Spleen (tissue), 7 donors: ENCODE measurements at regions not wholly inside any gene's neighbourhood (a gene's known extent, or its start where the extent isn't known, plus 50 kb on each side); places are given as distances from the start of the nearest gene placed in this dataset.

Source experiments
- POLR2A ChIP-seq, 3 donors: fragments of 450-650 bp; IDR thresholded peaks; one replicate each; pipeline ENCODE4 v1.5.1; 2017; ENCODE audit warnings: antibody characterized with exemption in 3 of 3, mild to moderate bottlenecking in 1 of 3
- POLR2AphosphoS5 ChIP-seq, 3 donors: sonication (generic); formaldehyde crosslinking; IDR thresholded peaks; one replicate each; pipeline ENCODE4 v1.5.1; 2017; ENCODE audit warnings: antibody characterized with exemption in 3 of 3
- TF ChIP-seq, protein P1 (sequence below), 11 experiments: fragments of 200-600 bp in 7 of 11; fragments of 450-650 bp in 4 of 11; sonication (generic) in 4 of 11; IDR thresholded peaks in 8 of 11; conservative IDR thresholded peaks in 3 of 11; 1 replicate in 7 of 11; 2 replicates in 4 of 11; pipeline versions ENCODE4 v1.4.0 to v1.8.0; 2016 to 2021; ENCODE audit warnings: antibody characterized with exemption in 11 of 11, inconsistent platforms in 4 of 11, mild to moderate bottlenecking in 1 of 11
- donor health status: DM: no; HTN: no; CAD: no; lungs with moderate emphysema.
- donor health status: DM: no; HTN: no; CAD: no.
- donor health status: DM: no; HTN: no; CAD: no.

DNA sequence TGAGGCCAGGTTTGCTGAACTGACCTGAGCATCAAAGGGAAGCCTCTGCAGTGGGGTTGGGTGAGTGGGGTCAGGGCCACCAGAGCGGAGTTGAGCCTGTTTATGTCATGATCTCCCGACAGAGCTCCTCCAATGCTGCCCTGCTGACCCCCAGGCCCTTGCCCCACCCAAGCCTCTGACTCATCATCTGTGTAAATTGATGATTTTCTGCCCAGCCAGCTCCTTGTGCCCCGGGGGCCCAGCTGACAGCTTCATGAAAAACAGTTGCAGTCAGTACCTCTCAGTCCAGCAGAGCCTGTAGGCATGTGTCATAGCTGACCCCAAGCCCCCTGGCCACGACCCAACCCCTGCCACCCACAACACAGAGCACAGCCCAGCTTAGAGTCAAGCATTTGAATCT lies 134.9 kb downstream of the CCT6B start:
- TF ChIP-seq POLR2AphosphoS5 (IDR thresholded peaks at IDR 0.05) = no peak
- TF ChIP-seq, protein P1, sequence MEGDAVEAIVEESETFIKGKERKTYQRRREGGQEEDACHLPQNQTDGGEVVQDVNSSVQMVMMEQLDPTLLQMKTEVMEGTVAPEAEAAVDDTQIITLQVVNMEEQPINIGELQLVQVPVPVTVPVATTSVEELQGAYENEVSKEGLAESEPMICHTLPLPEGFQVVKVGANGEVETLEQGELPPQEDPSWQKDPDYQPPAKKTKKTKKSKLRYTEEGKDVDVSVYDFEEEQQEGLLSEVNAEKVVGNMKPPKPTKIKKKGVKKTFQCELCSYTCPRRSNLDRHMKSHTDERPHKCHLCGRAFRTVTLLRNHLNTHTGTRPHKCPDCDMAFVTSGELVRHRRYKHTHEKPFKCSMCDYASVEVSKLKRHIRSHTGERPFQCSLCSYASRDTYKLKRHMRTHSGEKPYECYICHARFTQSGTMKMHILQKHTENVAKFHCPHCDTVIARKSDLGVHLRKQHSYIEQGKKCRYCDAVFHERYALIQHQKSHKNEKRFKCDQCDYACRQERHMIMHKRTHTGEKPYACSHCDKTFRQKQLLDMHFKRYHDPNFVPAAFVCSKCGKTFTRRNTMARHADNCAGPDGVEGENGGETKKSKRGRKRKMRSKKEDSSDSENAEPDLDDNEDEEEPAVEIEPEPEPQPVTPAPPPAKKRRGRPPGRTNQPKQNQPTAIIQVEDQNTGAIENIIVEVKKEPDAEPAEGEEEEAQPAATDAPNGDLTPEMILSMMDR (IDR thresholded peaks at IDR 0.05 in 8 of 11, conservative IDR thresholded peaks at IDR 0.05 in 3 of 11) = no peak
- TF ChIP-seq POLR2A (IDR thresholded peaks at IDR 0.05) = no peak
